ENCODE measurements at regions not wholly inside any gene's neighbourhood (a gene's known extent, or its start where the extent isn't known, plus 50 kb on each side); places are given as distances from the start of the nearest gene placed in this dataset.

DNA sequence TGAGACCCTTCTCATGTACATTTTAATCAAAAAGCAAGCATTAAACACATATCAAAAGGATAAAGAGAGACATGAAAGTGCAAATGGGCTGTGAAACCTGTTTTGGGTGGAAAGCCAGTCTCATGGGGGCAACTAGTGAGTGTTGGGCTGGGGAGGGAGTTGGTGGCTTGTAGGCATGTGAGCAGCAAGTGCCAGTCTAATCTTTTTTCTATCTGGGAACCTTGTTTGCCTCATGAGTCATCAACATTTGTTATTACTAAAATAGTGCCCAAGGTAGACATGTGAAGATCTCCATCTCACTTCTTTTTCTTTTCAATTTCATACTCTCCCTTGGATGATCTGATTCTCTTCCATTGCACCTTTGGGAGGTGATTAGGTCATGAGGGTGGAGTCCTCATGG, 613.9 kb upstream of the GYPC start:
- no peak for TF ChIP-seq CTCF (conservative IDR thresholded peaks at IDR 0.05; ENCODE audit: low read depth, low read length)
- TF ChIP-seq RAD21 (IDR thresholded peaks at IDR 0.05; ENCODE audit: low read length): no peak
- TF ChIP-seq CEBPB (IDR thresholded peaks at IDR 0.05; ENCODE audit: low read depth, low read length): no peak
- no peak for TF ChIP-seq USF2 (IDR thresholded peaks at IDR 0.05; ENCODE audit: low read depth, low read length)
- no peak for TF ChIP-seq POLR2A (IDR thresholded peaks at IDR 0.05; ENCODE audit: low read depth, low read length)
- no peak for TF ChIP-seq BHLHE40 (IDR thresholded peaks at IDR 0.05; ENCODE audit: low read depth, low read length)
- no peak for TF ChIP-seq RFX5 (IDR thresholded peaks at IDR 0.05; ENCODE audit: low read depth, low read length)

Measured in IMR-90 (cell line).